Astrocyte of the cerebellum (primary cell): ENCODE measurements at regions not wholly inside any gene's neighbourhood (a gene's known extent, or its start where the extent isn't known, plus 50 kb on each side); places are given as distances from the start of the nearest gene placed in this dataset.

ENCODE experiments used
- DNase-seq: peaks from one replicate; pipeline ENCODE4 v3.0.0-alpha.2; 2011; ENCODE audit warnings: low read depth
- H3K4me3 ChIP-seq: 2 replicates; pipeline ENCODE4 v1.5.1; 2011; ENCODE audit warnings: mild to moderate bottlenecking, low read depth, low read length, moderate library complexity
- CTCF ChIP-seq: IDR thresholded peaks from 2 replicates; pipeline ENCODE4 v1.5.1; 2012; ENCODE audit warnings: low read length, low read depth, moderate library complexity, mild to moderate bottlenecking; ENCODE audit errors: missing control alignments
- in situ Hi-C: cut with HindIII; loops from 2 replicates; pipeline ENCODE4 v1.10.0; 2017; ENCODE audit warnings: low sequenced_read_pairs

GRCh38 chr2:8232871-8233270 is 449.0 kb upstream of the ID2 start:
- H3K4me3 ChIP-seq = no peak overlapping the region
- TF ChIP-seq CTCF = no peak
- no peak for DNase-seq
- in situ Hi-C loops = no loop called here

- TF ChIP-seq CTCF = no peak
- DNase-seq = no peak
- in situ Hi-C loops = no loop called here
- H3K4me3 ChIP-seq = no peak overlapping the region
Measured at GRCh38 chr2:8234253-8234652, 447.6 kb upstream of the ID2 start.

GRCh38 chr2:8234757-8235374 is 447.0 kb upstream of the ID2 start:
- DNase-seq = no peak
- no peak overlapping the region for H3K4me3 ChIP-seq
- no peak for TF ChIP-seq CTCF
- in situ Hi-C loops = no loop called here

GRCh38 chr2:8235419-8235818 is 446.4 kb upstream of the ID2 start:
- TF ChIP-seq CTCF = no peak
- no peak overlapping the region for H3K4me3 ChIP-seq
- in situ Hi-C loops = no loop called here
- DNase-seq = no peak

GRCh38 chr2:8236391-8236790 is 445.5 kb upstream of the ID2 start:
- no peak overlapping the region for H3K4me3 ChIP-seq
- DNase-seq = no peak
- no peak for TF ChIP-seq CTCF
- in situ Hi-C loops = no loop called here

- in situ Hi-C loops = no loop called here
- no peak for DNase-seq
Measured at GRCh38 chr2:8238521-8239230, 443.2 kb upstream of the ID2 start.

More at GRCh38 chr2:8238521-8239230, 443.2 kb upstream of the ID2 start:
- no peak for TF ChIP-seq CTCF
- no peak overlapping the region for H3K4me3 ChIP-seq
